H1 (cell line): ENCODE measurements at regions not wholly inside any gene's neighbourhood (a gene's known extent, or its start where the extent isn't known, plus 50 kb on each side); places are given as distances from the start of the nearest gene placed in this dataset.
A peak's percentile ranks its signal among the peaks of the same experiment; 100 is the strongest.

Experiments used
- CTCF ChIA-PET: fragments of 300-600 bp; sonication (Branson Sonifier 250); formaldehyde crosslinking; loops from one replicate; lab custom pipeline; 2021; ENCODE audit not compliant: partially characterized antibody; lab: Charles Lee
- POLR2A ChIA-PET: fragments of 300-600 bp; sonication (Branson Sonifier 250); formaldehyde crosslinking; loops from one replicate; lab custom pipeline; 2021; ENCODE audit warnings: inconsistent platforms; ENCODE audit not compliant: partially characterized antibody; lab: Charles Lee
- DNase-seq, 2 experiments: peaks; one replicate each; pipeline versions ENCODE4 v3.0.0 to v3.0.0-alpha.2; 2010 to 2022; ENCODE audit warnings: low spot score in 2 of 2, low read depth in 1 of 2, mixed read lengths in 1 of 2
- FAIRE-seq: peaks from 2 replicates; lab custom pipeline; 2011; peaks lifted over from hg19 to GRCh38; lab: Jason Lieb, UNC
- H2AFZ ChIP-seq: 2 replicates; pipeline ENCODE4 v1.8.1; 2012; ENCODE audit warnings: low read length, inconsistent platforms
- H2AK5ac ChIP-seq: 2 replicates; pipeline ENCODE4 v1.6.1; 2013; ENCODE audit warnings: low read depth, low read length
- H2BK120ac ChIP-seq: replicated peaks from 2 replicates; pipeline ENCODE3; 2013; ENCODE audit warnings: low read depth, low read length, inconsistent platforms
- H2BK12ac ChIP-seq: 2 replicates; pipeline ENCODE4 v1.6.1; 2013; ENCODE audit warnings: low read depth, low read length
- H2BK15ac ChIP-seq: 2 replicates; pipeline ENCODE4 v1.6.1; 2013; ENCODE audit warnings: low read length
- H2BK20ac ChIP-seq: 2 replicates; pipeline ENCODE4 v1.6.1; 2013; ENCODE audit warnings: low read length
- H2BK5ac ChIP-seq: 2 replicates; pipeline ENCODE4 v1.6.1; 2013; ENCODE audit warnings: low read depth, low read length
- H3K14ac ChIP-seq: 2 replicates; pipeline ENCODE4 v1.6.1; 2013; ENCODE audit warnings: inconsistent platforms; ENCODE audit not compliant: insufficient read length
- H3K18ac ChIP-seq: 2 replicates; pipeline ENCODE4 v1.6.1; 2013; ENCODE audit warnings: low read length; ENCODE audit errors: extremely low read depth
- H3K23ac ChIP-seq: 2 replicates; pipeline ENCODE4 v1.6.1; 2013; ENCODE audit warnings: inconsistent platforms; ENCODE audit not compliant: insufficient read length
- H3K23me2 ChIP-seq: 2 replicates; pipeline ENCODE4 v1.6.1; 2013; ENCODE audit warnings: low read depth, low read length
- H3K27ac ChIP-seq: 2 replicates; pipeline ENCODE4 v1.6.1; 2011; ENCODE audit warnings: low read depth, low read length, inconsistent platforms
- H3K27me3 ChIP-seq, 4 experiments: replicated peaks in 1 of 4; 1 replicate in 1 of 4; 2 replicates in 3 of 4; pipeline versions ENCODE4 v1.6.1 to v1.8.1; 2011 to 2013; ENCODE audit warnings: low read length in 3 of 4, mild to moderate bottlenecking in 3 of 4, inconsistent platforms in 2 of 4, mixed read lengths in 2 of 4, moderate library complexity in 1 of 4; ENCODE audit not compliant: control insufficient read depth in 3 of 4, insufficient read depth in 3 of 4; ENCODE audit errors: extremely low read depth in 1 of 4
- H3K36me3 ChIP-seq, 4 experiments: 2 replicates each; pipeline versions ENCODE4 v1.6.1 to v1.8.1; 2011 to 2013; ENCODE audit warnings: mild to moderate bottlenecking in 4 of 4, low read length in 3 of 4, moderate library complexity in 2 of 4, control low read depth in 1 of 4, inconsistent platforms in 1 of 4; ENCODE audit not compliant: insufficient read depth in 4 of 4, control insufficient read depth in 2 of 4
- H3K4ac ChIP-seq: replicated peaks from 2 replicates; pipeline ENCODE3; 2013; ENCODE audit warnings: low read length, low read depth, mixed read lengths, inconsistent platforms; ENCODE audit not compliant: insufficient read length
- H3K4me1 ChIP-seq, 4 experiments: replicated peaks in 1 of 4; 1 replicate in 1 of 4; 2 replicates in 3 of 4; pipeline versions ENCODE4 v1.6.1 to v1.8.1; 2011 to 2013; ENCODE audit warnings: low read length in 3 of 4, inconsistent platforms in 2 of 4, mixed read lengths in 1 of 4; ENCODE audit not compliant: insufficient read depth in 4 of 4, control insufficient read depth in 3 of 4
- H3K4me2 ChIP-seq, 2 experiments: 2 replicates each; pipeline versions ENCODE4 v1.6.1 to v1.8.1; 2011 to 2013; ENCODE audit warnings: low read depth in 2 of 2, low read length in 2 of 2, control low read depth in 1 of 2, inconsistent platforms in 1 of 2, mild to moderate bottlenecking in 1 of 2; ENCODE audit not compliant: insufficient read depth in 1 of 2
- H3K4me3 ChIP-seq, 4 experiments: fragments of 200-600, 300-600 bp in 1 of 4; sonication (generic), shearing (Covaris generic), sonication (Bioruptor Twin) in 1 of 4; 2 replicates each; pipeline versions ENCODE4 v1.5.1 to v1.8.1; 2011 to 2016; ENCODE audit warnings: low read length in 4 of 4, low read depth in 3 of 4, control low read depth in 2 of 4, inconsistent platforms in 2 of 4, mild to moderate bottlenecking in 2 of 4, mixed read lengths in 1 of 4, moderate library complexity in 1 of 4; ENCODE audit not compliant: insufficient read depth in 2 of 4; ENCODE audit errors: extremely low read depth in 1 of 4
- H3K56ac ChIP-seq: replicated peaks from 2 replicates; pipeline ENCODE3; 2013; ENCODE audit warnings: low read depth, mild to moderate bottlenecking, mixed read lengths, low read length, inconsistent platforms; ENCODE audit not compliant: insufficient read length
- H3K79me1 ChIP-seq: 2 replicates; pipeline ENCODE4 v1.6.1; 2013; ENCODE audit warnings: low read depth, low read length, control low read depth
- H3K79me2 ChIP-seq, 2 experiments: 2 replicates each; pipeline versions ENCODE4 v1.6.1 to v1.8.1; 2012 to 2013; ENCODE audit warnings: low read length in 2 of 2, mild to moderate bottlenecking in 2 of 2, inconsistent platforms in 1 of 2; ENCODE audit not compliant: insufficient read depth in 2 of 2, control insufficient read depth in 1 of 2
- H3K9ac ChIP-seq, 4 experiments: replicated peaks in 1 of 4; 1 replicate in 1 of 4; 2 replicates in 3 of 4; pipeline versions ENCODE4 v1.6.1 to v1.8.1; 2011 to 2013; ENCODE audit warnings: low read depth in 3 of 4, low read length in 3 of 4, control low read depth in 2 of 4, mild to moderate bottlenecking in 2 of 4, moderate library complexity in 2 of 4, inconsistent platforms in 1 of 4; ENCODE audit errors: extremely low read depth in 1 of 4
- H3K9me3 ChIP-seq, 2 experiments: 2 replicates each; pipeline versions ENCODE4 v1.6.1 to v1.8.1; 2012 to 2013; ENCODE audit warnings: mild to moderate bottlenecking in 2 of 2, moderate library complexity in 2 of 2, control low read depth in 1 of 2, inconsistent platforms in 1 of 2, low read depth in 1 of 2, low read length in 1 of 2, mixed read lengths in 1 of 2; ENCODE audit not compliant: insufficient read depth in 2 of 2
- H4K20me1 ChIP-seq, 2 experiments: replicated peaks in 1 of 2; 2 replicates each; pipeline versions ENCODE3 to v1.8.1; 2011 to 2013; ENCODE audit warnings: inconsistent platforms in 2 of 2, low read length in 2 of 2, mild to moderate bottlenecking in 1 of 2; ENCODE audit not compliant: insufficient read depth in 2 of 2, control insufficient read depth in 1 of 2
- H4K5ac ChIP-seq: 2 replicates; pipeline ENCODE4 v1.6.1; 2013; ENCODE audit warnings: low read length, low read depth, mixed read lengths, inconsistent platforms; ENCODE audit not compliant: insufficient read length
- H4K8ac ChIP-seq: 2 replicates; pipeline ENCODE4 v1.8.0; 2013; ENCODE audit warnings: mild to moderate bottlenecking, moderate library complexity, low read length, inconsistent platforms; ENCODE audit not compliant: insufficient read depth; ENCODE audit errors: extremely low read depth
- H4K91ac ChIP-seq: replicated peaks from 2 replicates; pipeline ENCODE3; 2013; ENCODE audit warnings: low read length, mixed read lengths, inconsistent platforms; ENCODE audit not compliant: insufficient read length
- E2F6 ChIP-seq: IDR thresholded peaks from 2 replicates; pipeline ENCODE4 v1.6.1; 2012; ENCODE audit warnings: inconsistent platforms
- EZH2 ChIP-seq: fragments of 200-600 bp; sonication (generic); IDR thresholded peaks from 2 replicates; pipeline ENCODE4 v1.7.1; 2012; ENCODE audit warnings: low read depth, mild to moderate bottlenecking, moderate library complexity, low read length, inconsistent platforms; ENCODE audit not compliant: severe bottlenecking
- RAD21 ChIP-seq, 2 experiments: IDR thresholded peaks in 1 of 2; conservative IDR thresholded peaks in 1 of 2; 2 replicates each; pipeline ENCODE4 v1.6.1; 2011; ENCODE audit warnings: low read depth in 2 of 2, low read length in 2 of 2, improper control_type of control experiment in 1 of 2, inconsistent platforms in 1 of 2, mild to moderate bottlenecking in 1 of 2, moderate library complexity in 1 of 2
- WGBS, 2 experiments: shearing (Covaris generic) in 1 of 2; methylation state at CpG; one replicate each; pipeline versions ENCODE4 v1.1.6 to v1.1.7; 2013 to 2015; ENCODE audit warnings: low lambda C conversion rate in 2 of 2, mixed read lengths in 2 of 2, inconsistent platforms in 1 of 2, low coverage in 1 of 2, missing lambda C conversion rate in 1 of 2; ENCODE audit not compliant: insufficient replicate concordance in 2 of 2, insufficient coverage in 1 of 2, insufficient read length in 1 of 2; ENCODE audit errors: extremely low coverage in 1 of 2, missing lambda C conversion rate in 1 of 2; 5-methylcytosine and 5-hydroxymethylcytosine counted together

GRCh38 chr20:57117296-57117695, 149.1 kb downstream of the BMP7 start:
- no peak overlapping the region for H2BK5ac ChIP-seq
- no peaks in the 10 kb centered on the region for H3K79me1 ChIP-seq
- no peak overlapping the region for H3K4me3 ChIP-seq
- H3K4me1 ChIP-seq = peaks cover 0 to 5% (median 0%) of the 10 kb centered on the region in 4 experiments; a peak in 1 of 7 replicates
- H2BK120ac ChIP-seq = no peak overlapping the region
- no peak overlapping the region for H2BK12ac ChIP-seq
- DNase-seq = no peak
- H3K14ac ChIP-seq = no peak overlapping the region
- no peak for FAIRE-seq
- H3K9ac ChIP-seq = no peak overlapping the region
- H4K20me1 ChIP-seq = no peaks in the 10 kb centered on the region
- no peak overlapping the region for H2BK20ac ChIP-seq
- H3K27ac ChIP-seq = no peak overlapping the region
- H3K18ac ChIP-seq = no peak overlapping the region
- no peaks in the 10 kb centered on the region for H3K9me3 ChIP-seq
- H3K56ac ChIP-seq = no peak overlapping the region
- H3K4ac ChIP-seq = no peak overlapping the region
- CTCF ChIA-PET = interaction anchor here (0.6 to 1.1 kb wide), 2 partner anchors 16 to 27 kb away, joined by 3 to 4 read pairs; no protein-coding TSS in a partner anchor
- H3K27me3 ChIP-seq = peaks cover 0 to 2% (median 0%) of the 10 kb centered on the region in 4 experiments; a peak in 1 of 7 replicates
- no peak overlapping the region for H3K23ac ChIP-seq
- no peak overlapping the region for H4K91ac ChIP-seq
- H2AFZ ChIP-seq = no peak overlapping the region
- 0 out of 2 replicates have a peak, but pooled peaks have one; percentile 42 for TF ChIP-seq E2F6
- peak in 1 of 2 experiments; percentile 13; a peak in 1 of 4 replicates for TF ChIP-seq RAD21 (IDR thresholded peaks at IDR 0.05 in 1 of 2, conservative IDR thresholded peaks at IDR 0.05 in 1 of 2; ENCODE audit: low read depth in 2 of 2, low read length in 2 of 2)
- no peak for TF ChIP-seq EZH2
- TF ChIP-seq, all 59 proteins: peak for 2
- Histone ChIP-seq H3K79me2 (no peaks in the 10 kb centered on the region), H4K8ac (peak overlapping the region; percentile 18; the same call in 1 of the 2 replicates), H2BK15ac (no peak overlapping the region), H3K36me3 (no peaks in the 10 kb centered on the region), H3K4me2 (no peak overlapping the region), H2AK5ac (no peak overlapping the region), H3K23me2 (0 out of 2 replicates have a peak, but pooled peaks cover 1% of the 10 kb centered on the region), H4K5ac (no peak overlapping the region)
- POLR2A ChIA-PET = no interaction called here
- WGBS, 2 experiments = 86% methylated on average over 6 of the region's 7 CpGs; no CpG with 5 or more reads in 1 of the 2 experiments
